Glomerular endothelial cell (primary cell): ENCODE measurements at regions not wholly inside any gene's neighbourhood (a gene's known extent, or its start where the extent isn't known, plus 50 kb on each side); places are given as distances from the start of the nearest gene placed in this dataset.

Source experiments
- DNase-seq: peaks from one replicate; pipeline ENCODE4 v3.0.0-alpha.2; 2011; ENCODE audit warnings: low read depth, low spot score; ENCODE audit errors: extremely low read depth

GRCh38 chr9:107951511-107951910 lies 461.9 kb upstream of the KLF4 start:
- no peak for DNase-seq

DNA sequence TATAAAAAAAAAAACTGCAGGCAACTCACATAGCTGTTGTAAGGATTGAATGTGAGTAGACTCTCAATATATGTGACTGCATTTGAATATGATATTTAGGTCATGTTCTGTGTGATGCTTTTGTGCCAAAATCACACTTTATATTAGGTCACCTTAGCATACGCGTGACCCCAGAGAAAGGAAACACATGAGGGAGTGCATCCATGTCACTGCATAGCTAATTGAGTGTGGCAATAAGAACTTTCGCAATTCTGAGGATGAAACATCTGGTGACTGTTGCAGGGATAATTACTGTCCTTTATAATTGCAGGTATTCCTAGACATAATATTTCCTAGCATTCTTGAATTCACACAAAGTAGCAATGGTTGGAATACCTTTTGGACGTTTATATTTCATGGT lies 459.5 kb upstream of the KLF4 start:
- no peak for DNase-seq

DNA sequence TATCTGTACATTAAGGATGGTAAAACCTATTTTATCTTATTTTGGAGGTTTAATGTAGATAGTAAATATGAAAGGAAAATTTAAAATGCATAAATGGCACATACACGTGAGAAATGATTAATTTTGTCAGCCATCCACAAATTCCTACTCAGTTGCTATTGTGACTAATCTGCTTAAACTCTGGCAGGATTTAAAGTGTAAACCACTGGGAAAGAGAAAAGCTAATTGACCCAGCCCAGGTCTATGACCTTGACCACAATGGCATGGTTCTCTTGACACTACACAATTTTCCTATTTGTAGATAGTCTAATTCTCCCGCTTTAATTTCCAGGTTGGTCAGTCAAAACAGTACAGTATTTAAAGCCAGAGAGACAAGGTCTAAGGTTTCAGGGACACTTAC lies 459.0 kb upstream of the KLF4 start:
- DNase-seq, result no peak

GRCh38 chr9:107948086-107948485 lies 458.5 kb upstream of the KLF4 start:
- no peak for DNase-seq

GRCh38 chr9:107946364-107947141 lies 457.0 kb upstream of the KLF4 start:
- DNase-seq, result no peak

- no peak for DNase-seq
These were observed 456.4 kb upstream of the KLF4 start for GRCh38 chr9:107945961-107946360.

DNA sequence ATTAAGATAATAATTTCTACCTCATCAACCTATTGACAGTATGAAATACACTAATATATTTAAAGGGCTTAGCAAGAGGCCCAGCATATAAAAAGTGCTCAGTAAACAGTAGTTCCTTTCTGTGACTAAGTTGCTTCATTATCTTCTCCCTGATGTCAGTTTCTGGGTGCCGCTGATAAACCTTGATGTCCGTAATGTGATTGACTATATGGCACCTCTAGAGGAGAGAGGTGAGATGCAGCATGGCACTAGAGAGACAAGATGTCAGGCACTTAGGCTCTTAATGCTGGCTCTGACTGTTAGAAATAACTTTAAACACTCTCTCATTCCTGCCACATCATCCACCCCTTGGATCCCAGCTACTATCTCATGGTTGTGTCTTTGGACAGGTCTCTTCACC lies 455.9 kb upstream of the KLF4 start:
- DNase-seq, result no peak

- DNase-seq, result no peak
These were observed 454.8 kb upstream of the KLF4 start for GRCh38 chr9:107944387-107944786.

GRCh38 chr9:107943901-107944300 lies 454.3 kb upstream of the KLF4 start:
- DNase-seq, result no peak

- no peak for DNase-seq
These were observed 453.3 kb upstream of the KLF4 start for GRCh38 chr9:107942856-107943255.

DNA sequence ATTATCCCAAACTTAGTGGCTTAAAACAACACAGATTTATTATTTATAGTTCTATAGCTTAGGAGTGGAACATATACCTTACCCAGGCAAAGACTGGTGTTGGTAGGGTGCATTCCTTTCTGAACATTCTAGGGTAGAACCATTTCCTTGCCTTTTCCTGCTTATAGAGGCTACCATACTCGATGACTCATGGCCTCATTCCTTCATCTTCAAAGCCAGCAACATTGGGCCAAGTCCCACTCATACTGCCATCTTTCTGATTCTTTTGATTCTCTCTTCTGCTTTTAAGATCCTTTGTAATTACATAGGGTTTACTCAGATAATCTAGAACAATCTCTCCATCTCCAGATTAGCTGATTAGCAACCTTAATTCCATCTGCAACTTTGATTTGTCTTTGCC lies 452.7 kb upstream of the KLF4 start:
- DNase-seq, result no peak

DNA sequence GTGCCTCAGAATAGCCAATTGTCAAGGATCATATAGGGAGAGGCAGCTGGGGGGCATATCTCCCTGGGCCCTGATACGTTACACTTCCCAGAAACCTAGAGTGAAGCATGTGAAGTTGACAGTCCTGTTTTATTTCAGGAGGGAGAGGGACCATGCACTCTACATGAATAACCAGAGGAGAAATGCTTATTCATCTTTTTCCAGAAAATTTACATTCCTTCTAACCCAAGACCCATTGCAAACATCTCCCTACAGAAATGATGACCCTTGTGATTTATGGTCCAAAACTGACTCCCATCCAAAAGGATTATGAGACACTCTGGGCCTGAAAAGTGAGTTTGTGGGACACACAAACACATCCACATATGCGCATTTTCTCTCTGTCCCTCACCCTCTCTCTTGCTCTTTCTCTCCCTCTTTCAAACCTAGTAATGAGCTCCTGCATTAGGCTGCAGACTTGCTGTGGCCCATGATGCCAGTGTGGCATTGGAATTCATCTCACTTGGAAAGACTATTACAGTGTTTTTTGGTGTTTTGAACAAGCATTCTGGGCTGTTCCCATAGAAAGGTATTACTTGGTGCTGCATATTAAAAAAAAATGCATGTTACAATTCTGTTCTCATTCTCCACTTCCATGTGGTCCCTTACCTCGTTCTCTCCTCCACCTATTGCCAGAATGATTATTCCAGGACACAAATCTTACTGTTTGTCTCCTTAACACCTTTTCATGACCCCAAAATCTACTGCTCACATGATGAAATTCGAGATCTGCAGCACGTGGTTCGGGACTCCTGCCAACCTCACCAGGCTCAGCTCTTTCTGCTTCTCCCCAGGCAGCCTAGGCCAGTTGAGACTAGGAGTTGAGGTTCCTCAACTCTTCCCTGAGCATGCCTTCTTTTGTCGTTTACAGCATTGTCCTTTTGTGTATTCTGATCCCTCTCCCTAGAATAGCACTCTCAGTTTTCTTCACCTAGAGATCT lies 451.3 kb upstream of the KLF4 start:
- no peak for DNase-seq

DNA sequence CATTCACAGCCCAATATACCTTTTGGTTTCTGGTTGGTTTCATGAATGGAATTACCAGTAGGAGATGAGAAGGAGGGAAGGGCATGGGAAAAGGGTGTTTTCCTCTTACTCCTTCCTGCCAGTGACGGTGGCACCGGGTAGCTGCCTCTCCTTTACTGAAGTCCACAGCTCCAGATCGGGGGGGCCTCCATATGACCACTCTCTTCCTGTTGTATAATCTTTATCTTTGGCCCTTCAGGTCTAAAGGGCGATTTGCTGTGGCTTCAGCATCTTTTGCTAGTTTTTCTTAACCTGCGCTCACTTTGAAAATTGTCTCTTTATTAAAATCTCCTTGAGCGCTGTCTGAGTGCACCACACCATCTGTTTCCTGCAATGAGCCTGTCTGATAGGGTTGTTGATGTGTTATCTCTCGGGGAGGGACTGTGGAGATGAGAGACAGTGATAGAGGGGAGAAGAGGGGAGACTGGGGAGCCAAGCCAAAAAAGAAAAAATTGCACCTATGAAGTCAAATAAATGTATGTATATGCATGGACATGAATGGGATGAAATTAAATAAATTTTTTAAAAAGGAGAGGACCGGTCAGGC lies 449.3 kb upstream of the KLF4 start:
- no peak for DNase-seq

DNA sequence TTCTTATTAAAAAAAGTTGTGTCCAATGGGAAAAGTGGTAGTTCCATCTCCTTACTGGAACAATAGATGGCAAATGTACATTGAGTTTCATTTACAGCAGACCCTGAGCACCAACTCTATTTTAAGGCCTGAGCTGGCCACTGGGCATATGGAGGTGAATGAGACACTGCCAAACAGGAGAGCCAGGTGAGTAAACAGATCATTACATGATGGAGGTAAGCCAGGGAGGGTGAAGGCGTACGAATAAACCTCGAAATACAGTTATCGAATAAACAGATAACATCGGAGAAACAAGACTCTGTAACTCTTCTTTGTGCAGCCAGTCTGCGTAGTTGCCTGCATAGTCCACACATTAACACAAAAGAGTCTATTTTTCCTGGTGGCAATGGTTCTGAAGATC lies 446.4 kb upstream of the KLF4 start:
- no peak for DNase-seq

GRCh38 chr9:107933516-107933915 lies 443.9 kb upstream of the KLF4 start:
- no peak for DNase-seq

GRCh38 chr9:107933097-107933496 lies 443.5 kb upstream of the KLF4 start:
- no peak for DNase-seq

- no peak for DNase-seq
These were observed 443.0 kb upstream of the KLF4 start for GRCh38 chr9:107932601-107933000.

DNA sequence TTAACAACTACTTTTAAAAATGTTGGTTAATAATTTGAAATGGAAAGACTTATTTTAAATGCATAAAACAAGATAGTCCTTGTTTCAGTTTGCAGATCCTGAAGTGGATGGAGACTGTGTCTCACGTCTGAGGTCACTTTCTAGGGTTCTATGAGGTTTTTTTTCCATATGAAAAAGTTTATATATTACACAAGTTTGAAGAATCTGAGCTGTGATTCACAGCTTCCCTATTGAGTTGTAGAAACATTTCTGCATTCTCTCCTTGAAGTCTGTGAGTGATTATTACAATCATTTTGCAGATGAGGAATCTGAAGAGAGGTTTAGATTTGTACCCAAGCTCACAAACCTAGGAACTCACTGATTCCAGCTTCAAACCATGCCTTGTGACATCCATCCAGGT lies 442.5 kb upstream of the KLF4 start:
- no peak for DNase-seq

- no peak for DNase-seq
These were observed 441.6 kb upstream of the KLF4 start for GRCh38 chr9:107931071-107931715.

DNA sequence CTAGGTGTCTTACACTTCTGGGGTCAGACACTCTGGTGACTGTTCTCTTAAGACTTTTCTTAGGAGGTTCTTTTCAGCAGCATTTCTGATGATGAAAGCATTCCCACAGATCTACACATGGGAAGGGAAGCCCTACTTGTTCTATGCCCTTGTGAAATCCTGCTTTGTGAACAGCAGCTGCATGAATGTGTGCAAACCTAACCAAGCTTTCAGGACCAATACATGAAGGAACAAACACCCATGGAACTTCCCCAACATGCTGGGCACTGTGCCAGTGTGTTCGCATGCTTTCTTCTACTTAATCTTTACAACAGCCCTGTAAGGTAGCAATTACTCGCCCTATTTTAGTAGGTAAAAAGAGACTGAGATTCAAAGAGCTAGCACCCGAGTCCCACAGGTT lies 439.9 kb upstream of the KLF4 start:
- DNase-seq, result no peak
